CD8-positive, alpha-beta memory T cell (primary cell): ENCODE measurements at regions not wholly inside any gene's neighbourhood (a gene's known extent, or its start where the extent isn't known, plus 50 kb on each side); places are given as distances from the start of the nearest gene placed in this dataset.

Experiments
- CTCF ChIA-PET: fragments of 350-600 bp; sonication (Branson Sonifier 250); formaldehyde crosslinking; loops from one replicate; lab custom pipeline; 2021; ENCODE audit warnings: antibody characterized with exemption; lab: Charles Lee
- POLR2A ChIA-PET: fragments of 350-600 bp; sonication (Branson Sonifier 250); formaldehyde crosslinking; loops from one replicate; lab custom pipeline; 2021; ENCODE audit warnings: antibody characterized with exemption; lab: Charles Lee
- DNase-seq, 5 donors: peaks; one replicate each; pipeline versions ENCODE4 v3.0.0 to v3.0.0-alpha.2; 2020 to 2022; ENCODE audit warnings: mixed read lengths in 1 of 5
- H3K27ac ChIP-seq: one replicate; pipeline ENCODE4 v1.7.0; 2013; ENCODE audit warnings: low read depth, mild to moderate bottlenecking, low read length, moderate library complexity
- H3K27me3 ChIP-seq: 2 replicates; pipeline ENCODE4 v1.7.0; 2013; ENCODE audit warnings: low read length, mild to moderate bottlenecking; ENCODE audit not compliant: insufficient read depth, poor library complexity, severe bottlenecking
- H3K36me3 ChIP-seq: 2 replicates; pipeline ENCODE4 v1.7.0; 2013; ENCODE audit warnings: mild to moderate bottlenecking, low read length, moderate library complexity; ENCODE audit not compliant: insufficient read depth
- H3K4me1 ChIP-seq: 2 replicates; pipeline ENCODE4 v1.7.0; 2013; ENCODE audit warnings: mild to moderate bottlenecking, low read length, moderate library complexity; ENCODE audit not compliant: insufficient read depth
- H3K4me3 ChIP-seq: 2 replicates; pipeline ENCODE4 v1.7.0; 2013; ENCODE audit warnings: mild to moderate bottlenecking, low read length
- H3K9me3 ChIP-seq: 2 replicates; pipeline ENCODE4 v1.7.0; 2013; ENCODE audit warnings: mild to moderate bottlenecking, low read length
- H3K27ac Mint-ChIP-seq, 8 donors: one replicate each; pipeline ENCODE4 v1.8.0; 2020 to 2021; ENCODE audit warnings: mixed read lengths in 8 of 8, mild to moderate bottlenecking in 6 of 8, inconsistent platforms in 3 of 8, moderate library complexity in 3 of 8
- H3K27me3 Mint-ChIP-seq, 2 donors: one replicate each; pipeline ENCODE4 v1.8.0; 2020 to 2021; ENCODE audit warnings: mixed read lengths in 2 of 2, mild to moderate bottlenecking in 1 of 2, moderate library complexity in 1 of 2
- H3K36me3 Mint-ChIP-seq, 3 donors: one replicate each; pipeline ENCODE4 v1.8.0; 2020 to 2021; ENCODE audit warnings: mixed read lengths in 3 of 3, inconsistent platforms in 1 of 3, mild to moderate bottlenecking in 1 of 3
- H3K4me1 Mint-ChIP-seq, 3 donors: one replicate each; pipeline ENCODE4 v1.8.0; 2020 to 2021; ENCODE audit warnings: mixed read lengths in 3 of 3, inconsistent platforms in 1 of 3, mild to moderate bottlenecking in 1 of 3
- H3K4me3 Mint-ChIP-seq, 7 donors: one replicate each; pipeline ENCODE4 v1.8.0; 2020 to 2021; ENCODE audit warnings: mixed read lengths in 7 of 7, mild to moderate bottlenecking in 6 of 7, moderate library complexity in 4 of 7, inconsistent platforms in 2 of 7
- H3K9me3 Mint-ChIP-seq, 5 donors: one replicate each; pipeline ENCODE4 v1.8.0; 2020 to 2022; ENCODE audit warnings: mixed read lengths in 5 of 5, mild to moderate bottlenecking in 3 of 5, moderate library complexity in 2 of 5, inconsistent platforms in 1 of 5

GRCh38 chr10:62924344-62924748, 108.2 kb upstream of the EGR2 start:
- Histone ChIP-seq H3K27me3 (no peaks in the 10 kb centered on the region), H3K27ac (no peak overlapping the region), H3K4me3 (no peak overlapping the region), H3K36me3 (no peaks in the 10 kb centered on the region), H3K4me1 (no peaks in the 10 kb centered on the region), H3K9me3 (no peaks in the 10 kb centered on the region)
- ChIA-PET POLR2A (no interaction called here), CTCF (no interaction called here)
- Mint-ChIP-seq H3K27me3 (peaks cover 5 to 19% of the 10 kb centered on the region in 2 donors), H3K9me3 (peaks cover 0 to 2% (median 0%) of the 10 kb centered on the region in 5 donors), H3K27ac (no peak overlapping the region), H3K36me3 (no peaks in the 10 kb centered on the region), H3K4me3 (no peak overlapping the region), H3K4me1 (no peaks in the 10 kb centered on the region)
- DNase-seq, result no peak

GRCh38 chr10:62919776-62920175, 103.6 kb upstream of the EGR2 start:
- Histone ChIP-seq H3K9me3 (no peaks in the 10 kb centered on the region), H3K4me1 (no peaks in the 10 kb centered on the region), H3K36me3 (no peaks in the 10 kb centered on the region), H3K4me3 (no peak overlapping the region), H3K27ac (no peak overlapping the region), H3K27me3 (no peaks in the 10 kb centered on the region)
- no peak overlapping the region for H3K4me3 Mint-ChIP-seq
- ChIA-PET CTCF (interaction anchor here (0.6 kb wide), 1 partner anchor 101 kb away, joined by 3 read pairs; no protein-coding TSS in a partner anchor), POLR2A (no interaction called here)
- no peak overlapping the region for H3K27ac Mint-ChIP-seq
- H3K36me3 Mint-ChIP-seq, result no peaks in the 10 kb centered on the region
- no peaks in the 10 kb centered on the region for H3K4me1 Mint-ChIP-seq
- no peak for DNase-seq
- H3K9me3 Mint-ChIP-seq, result no peaks in the 10 kb centered on the region
- peaks cover 1 to 11% of the 10 kb centered on the region in 2 donors for H3K27me3 Mint-ChIP-seq

GRCh38 chr10:62917475-62918238, 101.5 kb upstream of the EGR2 start:
- no peaks in the 10 kb centered on the region for H3K4me1 ChIP-seq
- peaks cover 1 to 5% of the 10 kb centered on the region in 2 donors for H3K27me3 Mint-ChIP-seq
- H3K9me3 Mint-ChIP-seq, result no peaks in the 10 kb centered on the region
- no peaks in the 10 kb centered on the region for H3K4me1 Mint-ChIP-seq
- no peaks in the 10 kb centered on the region for H3K27me3 ChIP-seq
- H3K27ac Mint-ChIP-seq, result no peak overlapping the region
- H3K4me3 Mint-ChIP-seq, result no peak overlapping the region
- H3K27ac ChIP-seq, result no peak overlapping the region
- H3K4me3 ChIP-seq, result no peak overlapping the region
- H3K36me3 ChIP-seq, result no peaks in the 10 kb centered on the region
- no peak for DNase-seq
- ChIA-PET CTCF (no interaction called here), POLR2A (no interaction called here)
- H3K9me3 ChIP-seq, result no peaks in the 10 kb centered on the region
- no peaks in the 10 kb centered on the region for H3K36me3 Mint-ChIP-seq

GRCh38 chr10:62916141-62916603, 100.0 kb upstream of the EGR2 start:
- peaks cover 0 to 4% of the 10 kb centered on the region in 2 donors for H3K27me3 Mint-ChIP-seq
- no peak overlapping the region for H3K27ac Mint-ChIP-seq
- Histone ChIP-seq H3K27me3 (no peaks in the 10 kb centered on the region), H3K4me1 (no peaks in the 10 kb centered on the region), H3K9me3 (no peaks in the 10 kb centered on the region), H3K4me3 (no peak overlapping the region), H3K36me3 (no peaks in the 10 kb centered on the region), H3K27ac (no peak overlapping the region)
- H3K4me3 Mint-ChIP-seq, result no peak overlapping the region
- no peak for DNase-seq
- POLR2A ChIA-PET, result no interaction called here
- CTCF ChIA-PET, result no interaction called here
- H3K36me3 Mint-ChIP-seq, result no peaks in the 10 kb centered on the region
- no peaks in the 10 kb centered on the region for H3K4me1 Mint-ChIP-seq
- no peaks in the 10 kb centered on the region for H3K9me3 Mint-ChIP-seq

GRCh38 chr10:62915158-62915557, 99.0 kb upstream of the EGR2 start:
- Histone ChIP-seq H3K27me3 (no peaks in the 10 kb centered on the region), H3K9me3 (no peaks in the 10 kb centered on the region), H3K36me3 (no peaks in the 10 kb centered on the region), H3K4me1 (no peaks in the 10 kb centered on the region), H3K27ac (no peak overlapping the region), H3K4me3 (no peak overlapping the region)
- no peaks in the 10 kb centered on the region for H3K9me3 Mint-ChIP-seq
- ChIA-PET POLR2A (no interaction called here), CTCF (no interaction called here)
- no peaks in the 10 kb centered on the region for H3K36me3 Mint-ChIP-seq
- H3K4me1 Mint-ChIP-seq, result no peaks in the 10 kb centered on the region
- no peak overlapping the region for H3K4me3 Mint-ChIP-seq
- DNase-seq, result no peak
- H3K27me3 Mint-ChIP-seq, result peaks cover 0 to 4% of the 10 kb centered on the region in 2 donors
- no peak overlapping the region for H3K27ac Mint-ChIP-seq

GRCh38 chr10:62912086-62912485, 95.9 kb upstream of the EGR2 start:
- H3K36me3 ChIP-seq, result no peaks in the 10 kb centered on the region
- DNase-seq, result no peak
- H3K27me3 ChIP-seq, result no peaks in the 10 kb centered on the region
- H3K27me3 Mint-ChIP-seq, result no peaks in the 10 kb centered on the region
- H3K4me1 Mint-ChIP-seq, result no peaks in the 10 kb centered on the region
- no peak overlapping the region for H3K4me3 ChIP-seq
- H3K9me3 Mint-ChIP-seq, result no peaks in the 10 kb centered on the region
- no peak overlapping the region for H3K27ac ChIP-seq
- ChIA-PET POLR2A (no interaction called here), CTCF (no interaction called here)
- H3K36me3 Mint-ChIP-seq, result no peaks in the 10 kb centered on the region
- no peak overlapping the region for H3K27ac Mint-ChIP-seq
- H3K4me3 Mint-ChIP-seq, result no peak overlapping the region
- H3K4me1 ChIP-seq, result no peaks in the 10 kb centered on the region
- H3K9me3 ChIP-seq, result no peaks in the 10 kb centered on the region

GRCh38 chr10:62911210-62911963, 95.2 kb upstream of the EGR2 start:
- H3K4me3 Mint-ChIP-seq, result no peak overlapping the region
- no peaks in the 10 kb centered on the region for H3K4me1 Mint-ChIP-seq
- ChIA-PET CTCF (no interaction called here), POLR2A (no interaction called here)
- H3K9me3 ChIP-seq, result no peaks in the 10 kb centered on the region
- no peaks in the 10 kb centered on the region for H3K9me3 Mint-ChIP-seq
- no peaks in the 10 kb centered on the region for H3K27me3 Mint-ChIP-seq
- H3K36me3 ChIP-seq, result no peaks in the 10 kb centered on the region
- no peaks in the 10 kb centered on the region for H3K36me3 Mint-ChIP-seq
- no peak overlapping the region for H3K27ac Mint-ChIP-seq
- no peaks in the 10 kb centered on the region for H3K27me3 ChIP-seq
- H3K4me1 ChIP-seq, result no peaks in the 10 kb centered on the region
- H3K4me3 ChIP-seq, result no peak overlapping the region
- no peak overlapping the region for H3K27ac ChIP-seq
- DNase-seq, result no peak

GRCh38 chr10:62907470-62908212, 91.5 kb upstream of the EGR2 start:
- H3K9me3 ChIP-seq, result no peaks in the 10 kb centered on the region
- H3K4me1 Mint-ChIP-seq, result no peaks in the 10 kb centered on the region
- ChIA-PET CTCF (no interaction called here), POLR2A (no interaction called here)
- H3K27ac ChIP-seq, result no peak overlapping the region
- no peak overlapping the region for H3K4me3 ChIP-seq
- no peaks in the 10 kb centered on the region for H3K9me3 Mint-ChIP-seq
- no peaks in the 10 kb centered on the region for H3K4me1 ChIP-seq
- no peaks in the 10 kb centered on the region for H3K27me3 ChIP-seq
- no peaks in the 10 kb centered on the region for H3K36me3 Mint-ChIP-seq
- H3K4me3 Mint-ChIP-seq, result no peak overlapping the region
- no peak overlapping the region for H3K27ac Mint-ChIP-seq
- no peaks in the 10 kb centered on the region for H3K36me3 ChIP-seq
- H3K27me3 Mint-ChIP-seq, result peaks cover 4 to 13% of the 10 kb centered on the region in 2 donors
- no peak for DNase-seq
